ENCODE measurements at regions not wholly inside any gene's neighbourhood (a gene's known extent, or its start where the extent isn't known, plus 50 kb on each side); places are given as distances from the start of the nearest gene placed in this dataset.
"Not testable (repeated sequence)": the region's sequence is repeated elsewhere in the genome, so short reads cannot be mapped to it uniquely, and the experiment has no call there.

GRCh38 chr1:60797351-60797750, 285.0 kb upstream of the NFIA start:
- TF ChIP-seq, protein P1, sequence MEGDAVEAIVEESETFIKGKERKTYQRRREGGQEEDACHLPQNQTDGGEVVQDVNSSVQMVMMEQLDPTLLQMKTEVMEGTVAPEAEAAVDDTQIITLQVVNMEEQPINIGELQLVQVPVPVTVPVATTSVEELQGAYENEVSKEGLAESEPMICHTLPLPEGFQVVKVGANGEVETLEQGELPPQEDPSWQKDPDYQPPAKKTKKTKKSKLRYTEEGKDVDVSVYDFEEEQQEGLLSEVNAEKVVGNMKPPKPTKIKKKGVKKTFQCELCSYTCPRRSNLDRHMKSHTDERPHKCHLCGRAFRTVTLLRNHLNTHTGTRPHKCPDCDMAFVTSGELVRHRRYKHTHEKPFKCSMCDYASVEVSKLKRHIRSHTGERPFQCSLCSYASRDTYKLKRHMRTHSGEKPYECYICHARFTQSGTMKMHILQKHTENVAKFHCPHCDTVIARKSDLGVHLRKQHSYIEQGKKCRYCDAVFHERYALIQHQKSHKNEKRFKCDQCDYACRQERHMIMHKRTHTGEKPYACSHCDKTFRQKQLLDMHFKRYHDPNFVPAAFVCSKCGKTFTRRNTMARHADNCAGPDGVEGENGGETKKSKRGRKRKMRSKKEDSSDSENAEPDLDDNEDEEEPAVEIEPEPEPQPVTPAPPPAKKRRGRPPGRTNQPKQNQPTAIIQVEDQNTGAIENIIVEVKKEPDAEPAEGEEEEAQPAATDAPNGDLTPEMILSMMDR (IDR thresholded peaks at IDR 0.05), result no peak
- Histone ChIP-seq H3K9me3 (no peaks in the 10 kb centered on the region), H3K4me3 (no peak overlapping the region)

DNA sequence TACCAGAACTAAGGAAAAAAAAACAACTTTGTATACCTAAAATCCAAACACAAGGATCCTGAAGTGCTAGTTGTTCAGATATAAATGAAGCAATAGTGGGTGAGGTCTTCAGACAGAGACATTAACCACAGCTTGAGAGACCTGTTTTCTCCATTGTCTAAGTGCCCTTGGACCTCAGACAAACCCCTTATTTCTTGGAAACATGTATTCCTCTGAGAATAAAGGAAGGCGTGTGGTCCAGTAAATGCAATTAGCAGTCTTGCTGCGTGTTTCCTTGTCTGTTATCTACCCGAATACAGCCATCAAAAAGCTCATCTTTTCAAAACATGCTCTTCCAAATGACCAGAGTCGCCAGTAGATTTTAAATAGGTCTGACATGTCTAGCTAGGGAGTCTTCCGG, 291.1 kb upstream of the NFIA start:
- DNase-seq (no peak), ATAC-seq (no peak)
- Histone ChIP-seq H3K27ac (no peak overlapping the region), H3K9me3 (no peaks in the 10 kb centered on the region), H3K36me3 (no peaks in the 10 kb centered on the region), H3K27me3 (no peaks in the 10 kb centered on the region), H3K4me1 (no peaks in the 10 kb centered on the region), H3K4me3 (no peak overlapping the region)
- intact Hi-C loops (cut with DNase I), result no loop called here
- TF ChIP-seq, protein P1 (IDR thresholded peaks at IDR 0.05), result no peak

More at GRCh38 chr1:60797351-60797750, 285.0 kb upstream of the NFIA start:
- Histone ChIP-seq H3K27me3 (no peaks in the 10 kb centered on the region), H3K36me3 (no peaks in the 10 kb centered on the region), H3K27ac (no peak overlapping the region), H3K4me1 (no peaks in the 10 kb centered on the region)
- ATAC-seq, result no peak
- no peak for DNase-seq
- intact Hi-C loops (cut with DNase I), result no loop called here

DNA sequence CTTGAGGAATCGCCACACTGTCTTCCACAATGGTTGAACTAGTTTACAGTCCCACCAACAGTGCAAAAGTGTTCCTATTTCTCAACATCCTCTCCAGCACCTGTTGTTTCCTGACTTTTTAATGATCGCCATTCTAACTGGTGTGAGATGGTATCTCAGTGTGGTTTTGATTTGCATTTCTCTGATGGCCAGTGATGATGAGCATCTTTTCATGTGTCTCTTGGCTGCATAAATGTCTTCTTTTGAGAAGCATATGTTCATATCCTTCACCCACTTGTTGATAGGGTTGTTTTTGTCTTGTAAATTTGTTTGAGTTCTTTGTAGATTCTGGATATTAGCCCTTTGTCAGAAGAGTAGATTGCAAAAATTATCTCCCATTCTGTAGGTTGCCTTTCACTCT, 309.3 kb upstream of the NFIA start:
- ATAC-seq; H3K36me3 ChIP-seq; H3K9me3 ChIP-seq; H3K27me3 ChIP-seq; H3K4me3 ChIP-seq; H3K27ac ChIP-seq; intact Hi-C loops (cut with DNase I); H3K4me1 ChIP-seq; DNase-seq: not testable (repeated sequence)

DNA sequence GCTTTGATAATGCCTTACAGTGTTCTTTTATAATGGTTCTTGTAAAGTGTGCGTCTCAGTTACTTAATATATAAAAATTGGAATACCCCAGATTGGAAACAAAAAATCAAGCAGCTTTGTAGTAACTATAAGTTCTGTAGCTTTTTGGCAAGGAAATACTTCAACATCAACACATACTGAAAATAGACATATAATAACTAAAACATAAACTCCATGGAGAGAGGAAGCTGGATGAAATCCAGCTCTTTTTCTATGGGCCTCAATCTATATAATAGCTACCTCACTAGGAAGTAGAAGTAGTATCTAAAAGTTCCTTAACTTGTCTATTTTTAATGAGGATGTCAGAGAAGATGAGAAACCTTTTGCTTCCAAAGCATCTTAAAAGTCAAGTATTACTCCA, 313.3 kb upstream of the NFIA start:
- TF ChIP-seq, protein P1 (IDR thresholded peaks at IDR 0.05), result no peak
- intact Hi-C loops (cut with DNase I), result no loop called here
- no peak for DNase-seq
- no peaks in the 10 kb centered on the region for H3K27me3 ChIP-seq
- H3K27ac ChIP-seq, result no peak overlapping the region
- no peaks in the 10 kb centered on the region for H3K9me3 ChIP-seq
- no peaks in the 10 kb centered on the region for H3K4me1 ChIP-seq
- no peak overlapping the region for H3K4me3 ChIP-seq
- no peaks in the 10 kb centered on the region for H3K36me3 ChIP-seq
- ATAC-seq, result no peak

- Histone ChIP-seq H3K36me3 (no peaks in the 10 kb centered on the region), H3K9me3 (no peaks in the 10 kb centered on the region), H3K27ac (no peak overlapping the region), H3K4me1 (no peaks in the 10 kb centered on the region), H3K4me3 (no peak overlapping the region), H3K27me3 (no peaks in the 10 kb centered on the region)
- ATAC-seq (peak; percentile 82), DNase-seq (no peak)
- TF ChIP-seq, protein P1 (IDR thresholded peaks at IDR 0.05), result peak; percentile 54
- intact Hi-C loops (cut with DNase I), result no loop called here
Observed at GRCh38 chr1:60765204-60765603, 317.2 kb upstream of the NFIA start.

GRCh38 chr1:60764489-60764888, 317.9 kb upstream of the NFIA start:
- ATAC-seq (no peak), DNase-seq (no peak)
- H3K4me1 ChIP-seq, result no peaks in the 10 kb centered on the region
- no peak overlapping the region for H3K4me3 ChIP-seq
- TF ChIP-seq, protein P1 (IDR thresholded peaks at IDR 0.05), result no peak
- intact Hi-C loops (cut with DNase I), result no loop called here
- no peaks in the 10 kb centered on the region for H3K27me3 ChIP-seq
- no peaks in the 10 kb centered on the region for H3K36me3 ChIP-seq
- H3K27ac ChIP-seq, result no peak overlapping the region
- H3K9me3 ChIP-seq, result no peaks in the 10 kb centered on the region
